ENCODE measurements at regions not wholly inside any gene's neighbourhood (a gene's known extent, or its start where the extent isn't known, plus 50 kb on each side); places are given as distances from the start of the nearest gene placed in this dataset.
A peak's percentile ranks its signal among the peaks of the same experiment; 100 is the strongest.

- peak; percentile 7 for DNase-seq (ENCODE audit: low read depth)
Observed at GRCh38 chr9:113741886-113742854, 133.9 kb upstream of the ZNF618 start.

- no peak for DNase-seq (ENCODE audit: low read depth)
Observed at GRCh38 chr9:113742878-113743277, 133.2 kb upstream of the ZNF618 start.

- no peak for DNase-seq (ENCODE audit: low read depth)
Observed at GRCh38 chr9:113746486-113746885, 129.6 kb upstream of the ZNF618 start.

GRCh38 chr9:113748135-113748534 lies 128.0 kb upstream of the ZNF618 start:
- DNase-seq (ENCODE audit: low read depth): no peak

GRCh38 chr9:113753398-113754119 lies 122.5 kb upstream of the ZNF618 start:
- no peak for DNase-seq (ENCODE audit: low read depth)

GRCh38 chr9:113754739-113755138 lies 121.4 kb upstream of the ZNF618 start:
- DNase-seq (ENCODE audit: low read depth): no peak

- DNase-seq (ENCODE audit: low read depth): no peak
Observed at GRCh38 chr9:113755433-113755832, 120.7 kb upstream of the ZNF618 start.

GRCh38 chr9:113756476-113757192 lies 119.5 kb upstream of the ZNF618 start:
- no peak for DNase-seq (ENCODE audit: low read depth)

- no peak for DNase-seq (ENCODE audit: low read depth)
Observed at GRCh38 chr9:113763429-113763828, 112.7 kb upstream of the ZNF618 start.

- no peak for DNase-seq (ENCODE audit: low read depth)
Observed at GRCh38 chr9:113764572-113764971, 111.5 kb upstream of the ZNF618 start.

GRCh38 chr9:113769412-113769811 lies 106.7 kb upstream of the ZNF618 start:
- no peak for DNase-seq (ENCODE audit: low read depth)

- DNase-seq (ENCODE audit: low read depth): no peak
Observed at GRCh38 chr9:113770396-113770795, 105.7 kb upstream of the ZNF618 start.

GRCh38 chr9:113771199-113771598 lies 104.9 kb upstream of the ZNF618 start:
- no peak for DNase-seq (ENCODE audit: low read depth)

GRCh38 chr9:113772121-113772810 lies 103.8 kb upstream of the ZNF618 start:
- peak; percentile 69 for DNase-seq (ENCODE audit: low read depth)

- DNase-seq (ENCODE audit: low read depth): no peak
Observed at GRCh38 chr9:113774963-113775362, 101.1 kb upstream of the ZNF618 start.

GRCh38 chr9:113775749-113776148 lies 100.4 kb upstream of the ZNF618 start:
- DNase-seq (ENCODE audit: low read depth): no peak

GRCh38 chr9:113776194-113776593 lies 99.9 kb upstream of the ZNF618 start:
- DNase-seq (ENCODE audit: low read depth): peak; percentile 44

- no peak for DNase-seq (ENCODE audit: low read depth)
Observed at GRCh38 chr9:113781381-113781780, 94.7 kb upstream of the ZNF618 start.

GRCh38 chr9:113781896-113782295 lies 94.2 kb upstream of the ZNF618 start:
- no peak for DNase-seq (ENCODE audit: low read depth)

- DNase-seq (ENCODE audit: low read depth): no peak
Observed at GRCh38 chr9:113783475-113783874, 92.6 kb upstream of the ZNF618 start.

- DNase-seq (ENCODE audit: low read depth): no peak
Observed at GRCh38 chr9:113785334-113785733, 90.8 kb upstream of the ZNF618 start.

- DNase-seq (ENCODE audit: low read depth): no peak
Observed at GRCh38 chr9:113786071-113786470, 90.0 kb upstream of the ZNF618 start.
